ENCODE measurements at regions not wholly inside any gene's neighbourhood (a gene's known extent, or its start where the extent isn't known, plus 50 kb on each side); places are given as distances from the start of the nearest gene placed in this dataset.
"Not testable (repeated sequence)": the region's sequence is repeated elsewhere in the genome, so short reads cannot be mapped to it uniquely, and the experiment has no call there.

- no peaks in the 10 kb centered on the region for H3K27me3 ChIP-seq (ENCODE audit: control insufficient read depth, insufficient read depth, low read length)
- no peaks in the 10 kb centered on the region for H3K36me3 ChIP-seq (ENCODE audit: control insufficient read depth, insufficient read depth, low read length)
- H3K4me3 ChIP-seq (ENCODE audit: low read depth, low read length): no peak overlapping the region
- no peak for DNase-seq (ENCODE audit: low read depth)
- no peak for TF ChIP-seq CTCF (IDR thresholded peaks at IDR 0.05; ENCODE audit: insufficient read depth, low read depth, low read length)
- ChIA-PET POLR2A (no interaction called here), CTCF (interaction anchor here (1.0 kb wide), 1 partner anchor 10 kb away, joined by 3 read pairs; no protein-coding TSS in a partner anchor)
Observed at GRCh38 chr2:152260939-152261338, 74.0 kb upstream of the FMNL2 start.

- TF ChIP-seq CTCF (IDR thresholded peaks at IDR 0.05; ENCODE audit: insufficient read depth, low read depth, low read length): no peak
- H3K36me3 ChIP-seq (ENCODE audit: control insufficient read depth, insufficient read depth, low read length): no peaks in the 10 kb centered on the region
- H3K4me3 ChIP-seq (ENCODE audit: low read depth, low read length): no peak overlapping the region
- no peaks in the 10 kb centered on the region for H3K27me3 ChIP-seq (ENCODE audit: control insufficient read depth, insufficient read depth, low read length)
- ChIA-PET CTCF (no interaction called here), POLR2A (no interaction called here)
- DNase-seq (ENCODE audit: low read depth): no peak
Observed at GRCh38 chr2:152263911-152264310, 71.1 kb upstream of the FMNL2 start.

- H3K36me3 ChIP-seq (ENCODE audit: control insufficient read depth, insufficient read depth, low read length); POLR2A ChIA-PET; H3K4me3 ChIP-seq (ENCODE audit: low read depth, low read length); H3K27me3 ChIP-seq (ENCODE audit: control insufficient read depth, insufficient read depth, low read length); DNase-seq (ENCODE audit: low read depth): not testable (repeated sequence)
- CTCF ChIA-PET: interaction anchor here (1.6 kb wide), 1 partner anchor 16 kb away, joined by 3 read pairs; no protein-coding TSS in a partner anchor
Observed at GRCh38 chr2:152273732-152274260, 61.2 kb upstream of the FMNL2 start.

- CTCF ChIA-PET; H3K36me3 ChIP-seq (ENCODE audit: control insufficient read depth, insufficient read depth, low read length); H3K27me3 ChIP-seq (ENCODE audit: control insufficient read depth, insufficient read depth, low read length); DNase-seq (ENCODE audit: low read depth); H3K4me3 ChIP-seq (ENCODE audit: low read depth, low read length): not testable (repeated sequence)
- POLR2A ChIA-PET: interaction anchor here (0.6 kb wide), 1 partner anchor 25 kb away, joined by 3 read pairs; no protein-coding TSS in a partner anchor
Observed at GRCh38 chr2:152277896-152278295, 57.1 kb upstream of the FMNL2 start.

- ChIA-PET POLR2A (no interaction called here), CTCF (no interaction called here)
- Histone ChIP-seq H3K4me3 (ENCODE audit: low read depth, low read length) (no peak overlapping the region), H3K27me3 (ENCODE audit: control insufficient read depth, insufficient read depth, low read length) (no peaks in the 10 kb centered on the region), H3K36me3 (ENCODE audit: control insufficient read depth, insufficient read depth, low read length) (no peaks in the 10 kb centered on the region)
- TF ChIP-seq CTCF (IDR thresholded peaks at IDR 0.05; ENCODE audit: insufficient read depth, low read depth, low read length): no peak
- DNase-seq (ENCODE audit: low read depth): no peak
Observed at GRCh38 chr2:152278526-152278925, 56.4 kb upstream of the FMNL2 start.

GRCh38 chr2:152279367-152279766, 55.6 kb upstream of the FMNL2 start:
- H3K4me3 ChIP-seq (ENCODE audit: low read depth, low read length); DNase-seq (ENCODE audit: low read depth); CTCF ChIA-PET; POLR2A ChIA-PET; H3K27me3 ChIP-seq (ENCODE audit: control insufficient read depth, insufficient read depth, low read length); H3K36me3 ChIP-seq (ENCODE audit: control insufficient read depth, insufficient read depth, low read length): not testable (repeated sequence)

GRCh38 chr2:152280780-152281179, 54.2 kb upstream of the FMNL2 start:
- Histone ChIP-seq H3K27me3 (ENCODE audit: control insufficient read depth, insufficient read depth, low read length) (peaks cover 3% of the 10 kb centered on the region; the same call in 1 of the 2 replicates), H3K4me3 (ENCODE audit: low read depth, low read length) (no peak overlapping the region), H3K36me3 (ENCODE audit: control insufficient read depth, insufficient read depth, low read length) (no peaks in the 10 kb centered on the region)
- no peak for DNase-seq (ENCODE audit: low read depth)
- ChIA-PET POLR2A (interaction anchor here (0.7 kb wide), 1 partner anchor 30 kb away, joined by 3 read pairs; no protein-coding TSS in a partner anchor), CTCF (no interaction called here)
- TF ChIP-seq CTCF (IDR thresholded peaks at IDR 0.05; ENCODE audit: insufficient read depth, low read depth, low read length): no peak

Data from BJ (cell line).